KBM-7 (cell line): ENCODE measurements at regions not wholly inside any gene's neighbourhood (a gene's known extent, or its start where the extent isn't known, plus 50 kb on each side); places are given as distances from the start of the nearest gene placed in this dataset.
"Not testable (repeated sequence)": the region's sequence is repeated elsewhere in the genome, so short reads cannot be mapped to it uniquely, and the experiment has no call there.

Experiments used
- DNase-seq: peaks from one replicate; pipeline ENCODE4 v3.0.0-alpha.2; 2015
- in situ Hi-C: fragments of 300-500 bp; cut with MboI; formaldehyde crosslinking; loops from 2 replicates; pipeline ENCODE4 v1.14.3; 2020; ENCODE audit warnings: low sequenced_read_pairs, low pct_unique_long_range_greater_than_20kb, mixed read lengths

- DNase-seq = no peak
- in situ Hi-C loops = no loop called here
Observed at GRCh38 chr2:78218066-78218465, 695.9 kb upstream of the LRRTM4 start.

- in situ Hi-C loops = no loop called here
- no peak for DNase-seq
Observed at GRCh38 chr2:78237704-78238103, 715.5 kb upstream of the LRRTM4 start.

- DNase-seq = no peak
- in situ Hi-C loops = no loop called here
Observed at GRCh38 chr2:78245394-78246135, 723.4 kb upstream of the LRRTM4 start.

GRCh38 chr2:78251708-78252107, 729.5 kb upstream of the LRRTM4 start:
- no peak for DNase-seq
- in situ Hi-C loops = no loop called here

GRCh38 chr2:78260861-78261260, 738.7 kb upstream of the LRRTM4 start:
- DNase-seq = no peak
- in situ Hi-C loops = no loop called here

GRCh38 chr2:78261454-78261853, 739.3 kb upstream of the LRRTM4 start:
- in situ Hi-C loops = no loop called here
- no peak for DNase-seq

GRCh38 chr2:78262089-78262488, 739.9 kb upstream of the LRRTM4 start:
- in situ Hi-C loops, DNase-seq: not testable (repeated sequence)

GRCh38 chr2:78262713-78263375, 740.7 kb upstream of the LRRTM4 start:
- in situ Hi-C loops = no loop called here
- DNase-seq = no peak

- DNase-seq = no peak
- in situ Hi-C loops = no loop called here
Observed at GRCh38 chr2:78263571-78263970, 741.4 kb upstream of the LRRTM4 start.

- DNase-seq = no peak
- in situ Hi-C loops = no loop called here
Observed at GRCh38 chr2:78264130-78264529, 742.0 kb upstream of the LRRTM4 start.

- in situ Hi-C loops = no loop called here
Observed at GRCh38 chr2:78281164-78281563, 744.3 kb upstream of the REG3G start.

GRCh38 chr2:78290581-78291214, 734.8 kb upstream of the REG3G start:
- DNase-seq = no peak
- in situ Hi-C loops = no loop called here

More at GRCh38 chr2:78281164-78281563, 744.3 kb upstream of the REG3G start:
- no peak for DNase-seq

- no peak for DNase-seq
- in situ Hi-C loops = no loop called here
Observed at GRCh38 chr2:78293768-78294167, 731.7 kb upstream of the REG3G start.

- in situ Hi-C loops = no loop called here
- no peak for DNase-seq
Observed at GRCh38 chr2:78301166-78301789, 724.2 kb upstream of the REG3G start.

GRCh38 chr2:78304678-78305077, 720.8 kb upstream of the REG3G start:
- no peak for DNase-seq
- in situ Hi-C loops = no loop called here

GRCh38 chr2:78309460-78309859, 716.0 kb upstream of the REG3G start:
- in situ Hi-C loops = no loop called here

GRCh38 chr2:78315368-78315767, 710.1 kb upstream of the REG3G start:
- DNase-seq = no peak
- in situ Hi-C loops = no loop called here

More at GRCh38 chr2:78309460-78309859, 716.0 kb upstream of the REG3G start:
- DNase-seq = no peak

- in situ Hi-C loops = no loop called here
- DNase-seq = no peak
Observed at GRCh38 chr2:78318275-78318674, 707.2 kb upstream of the REG3G start.

GRCh38 chr2:78330193-78330592, 695.3 kb upstream of the REG3G start:
- in situ Hi-C loops = no loop called here
- DNase-seq = no peak

GRCh38 chr2:78351208-78351607, 674.3 kb upstream of the REG3G start:
- in situ Hi-C loops = no loop called here
- peak; percentile 5 for DNase-seq
